ENCODE measurements at regions not wholly inside any gene's neighbourhood (a gene's known extent, or its start where the extent isn't known, plus 50 kb on each side); places are given as distances from the start of the nearest gene placed in this dataset.

DNA sequence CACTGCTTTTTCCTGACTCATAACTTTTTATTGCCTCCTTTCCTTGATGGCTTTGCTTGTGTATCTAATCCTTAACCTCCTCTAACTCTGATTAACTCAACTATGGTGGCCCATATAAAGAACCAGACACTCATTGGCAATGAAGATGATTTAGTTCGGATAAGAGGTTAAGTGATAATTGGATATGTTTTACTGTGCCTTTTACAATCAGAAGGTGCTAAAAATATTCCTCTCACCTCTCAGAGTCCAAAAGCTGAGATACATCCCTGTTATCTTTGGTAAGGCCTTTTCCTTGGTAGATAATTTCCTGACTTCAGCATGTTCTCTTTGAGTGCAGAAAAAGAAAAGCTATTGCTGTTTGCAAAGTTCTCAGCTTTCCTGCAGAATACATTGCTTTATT lies 367.7 kb downstream of the SLC16A7 start:
- peaks cover 5% of the 10 kb centered on the region for H3K9me3 Mint-ChIP-seq
- H3K36me3 Mint-ChIP-seq: no peaks in the 10 kb centered on the region
- DNase-seq (ENCODE audit: low spot score in 2 of 2, unreplicated experiment in 2 of 2): no peak
- TF ChIP-seq, protein P1, sequence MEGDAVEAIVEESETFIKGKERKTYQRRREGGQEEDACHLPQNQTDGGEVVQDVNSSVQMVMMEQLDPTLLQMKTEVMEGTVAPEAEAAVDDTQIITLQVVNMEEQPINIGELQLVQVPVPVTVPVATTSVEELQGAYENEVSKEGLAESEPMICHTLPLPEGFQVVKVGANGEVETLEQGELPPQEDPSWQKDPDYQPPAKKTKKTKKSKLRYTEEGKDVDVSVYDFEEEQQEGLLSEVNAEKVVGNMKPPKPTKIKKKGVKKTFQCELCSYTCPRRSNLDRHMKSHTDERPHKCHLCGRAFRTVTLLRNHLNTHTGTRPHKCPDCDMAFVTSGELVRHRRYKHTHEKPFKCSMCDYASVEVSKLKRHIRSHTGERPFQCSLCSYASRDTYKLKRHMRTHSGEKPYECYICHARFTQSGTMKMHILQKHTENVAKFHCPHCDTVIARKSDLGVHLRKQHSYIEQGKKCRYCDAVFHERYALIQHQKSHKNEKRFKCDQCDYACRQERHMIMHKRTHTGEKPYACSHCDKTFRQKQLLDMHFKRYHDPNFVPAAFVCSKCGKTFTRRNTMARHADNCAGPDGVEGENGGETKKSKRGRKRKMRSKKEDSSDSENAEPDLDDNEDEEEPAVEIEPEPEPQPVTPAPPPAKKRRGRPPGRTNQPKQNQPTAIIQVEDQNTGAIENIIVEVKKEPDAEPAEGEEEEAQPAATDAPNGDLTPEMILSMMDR (IDR thresholded peaks at IDR 0.05; ENCODE audit: unreplicated experiment): no peak
- no peak overlapping the region for H3K4me3 Mint-ChIP-seq
- H3K4me1 Mint-ChIP-seq: peaks cover 4% of the 10 kb centered on the region
- H3K27ac Mint-ChIP-seq: no peak overlapping the region
- no peaks in the 10 kb centered on the region for H3K27me3 Mint-ChIP-seq (ENCODE audit: low read depth)

DNA sequence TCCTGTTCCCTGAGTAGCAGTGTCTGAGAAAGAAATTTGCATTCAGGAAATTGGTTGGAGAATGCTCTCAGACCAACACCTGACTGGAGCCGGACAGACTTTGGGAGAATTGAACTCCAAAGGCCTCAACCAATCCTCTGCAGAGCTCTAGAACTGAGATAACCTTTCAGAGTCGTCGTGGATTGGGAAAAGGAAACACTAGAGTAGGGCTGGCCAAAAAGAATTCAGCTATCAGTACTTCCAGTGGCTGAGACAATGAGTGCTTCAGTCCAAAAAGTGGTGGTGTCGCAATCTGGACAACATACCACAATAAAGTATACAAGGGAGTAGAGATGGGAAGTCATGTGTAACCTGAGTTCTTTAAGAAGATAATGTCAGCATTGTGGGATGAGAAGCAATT lies 377.1 kb downstream of the SLC16A7 start:
- Mint-ChIP-seq H3K4me1 (peaks cover 9% of the 10 kb centered on the region), H3K27ac (no peak overlapping the region), H3K36me3 (no peaks in the 10 kb centered on the region), H3K27me3 (ENCODE audit: low read depth) (peaks cover under 1% of the 10 kb centered on the region), H3K9me3 (peaks cover 5% of the 10 kb centered on the region), H3K4me3 (no peak overlapping the region)
- DNase-seq (ENCODE audit: low spot score in 2 of 2, unreplicated experiment in 2 of 2): no peak
- TF ChIP-seq, protein P1 (IDR thresholded peaks at IDR 0.05; ENCODE audit: unreplicated experiment): no peak

DNA sequence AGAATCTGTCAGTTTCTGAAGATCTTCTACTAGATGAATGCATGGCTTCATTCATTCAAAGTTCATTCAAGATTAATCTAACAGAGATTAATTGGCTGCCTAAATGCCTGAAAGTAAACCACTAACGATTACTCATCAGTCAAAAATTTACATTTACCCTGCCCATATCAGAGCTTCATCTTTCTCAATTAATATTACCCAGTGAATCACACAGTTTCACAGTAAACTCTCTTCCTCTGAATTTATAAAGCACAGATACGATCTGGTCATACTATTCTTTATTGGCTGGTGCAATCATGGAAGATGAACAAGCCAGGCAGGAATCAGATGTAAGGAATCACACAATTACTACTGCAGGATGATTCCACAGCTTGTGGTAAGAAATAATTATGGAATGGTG lies 377.7 kb downstream of the SLC16A7 start:
- H3K27ac Mint-ChIP-seq: no peak overlapping the region
- no peak overlapping the region for H3K4me3 Mint-ChIP-seq
- H3K4me1 Mint-ChIP-seq: peaks cover 9% of the 10 kb centered on the region
- no peak for DNase-seq (ENCODE audit: low spot score in 2 of 2, unreplicated experiment in 2 of 2)
- H3K9me3 Mint-ChIP-seq: peaks cover under 1% of the 10 kb centered on the region
- peaks cover 2% of the 10 kb centered on the region for H3K27me3 Mint-ChIP-seq (ENCODE audit: low read depth)
- TF ChIP-seq, protein P1 (IDR thresholded peaks at IDR 0.05; ENCODE audit: unreplicated experiment): no peak
- no peaks in the 10 kb centered on the region for H3K36me3 Mint-ChIP-seq

DNA sequence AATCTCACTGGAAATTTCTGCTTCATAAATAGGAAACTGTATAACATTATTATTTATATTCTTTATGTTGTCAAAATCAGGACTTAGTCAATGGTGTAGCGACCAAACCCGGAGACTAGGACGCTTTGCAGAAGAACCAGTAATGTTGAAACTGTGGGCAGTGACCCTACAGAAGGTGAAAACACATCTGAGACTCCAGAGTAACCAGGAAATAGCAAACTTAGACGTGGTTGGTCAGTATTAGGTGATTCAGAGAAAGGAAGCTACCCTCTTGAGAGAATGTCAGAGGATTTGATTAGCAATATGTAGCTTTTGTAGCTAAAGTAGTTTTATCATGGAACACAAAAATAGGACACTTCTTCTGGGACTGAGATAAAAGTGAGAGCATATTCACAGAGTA lies 381.9 kb downstream of the SLC16A7 start:
- TF ChIP-seq, protein P1 (IDR thresholded peaks at IDR 0.05; ENCODE audit: unreplicated experiment): no peak
- H3K4me3 Mint-ChIP-seq: no peak overlapping the region
- H3K36me3 Mint-ChIP-seq: no peaks in the 10 kb centered on the region
- no peak overlapping the region for H3K27ac Mint-ChIP-seq
- DNase-seq (ENCODE audit: low spot score in 2 of 2, unreplicated experiment in 2 of 2): no peak
- peaks cover 2% of the 10 kb centered on the region for H3K27me3 Mint-ChIP-seq (ENCODE audit: low read depth)
- H3K9me3 Mint-ChIP-seq: no peaks in the 10 kb centered on the region
- peaks cover 11% of the 10 kb centered on the region for H3K4me1 Mint-ChIP-seq

DNA sequence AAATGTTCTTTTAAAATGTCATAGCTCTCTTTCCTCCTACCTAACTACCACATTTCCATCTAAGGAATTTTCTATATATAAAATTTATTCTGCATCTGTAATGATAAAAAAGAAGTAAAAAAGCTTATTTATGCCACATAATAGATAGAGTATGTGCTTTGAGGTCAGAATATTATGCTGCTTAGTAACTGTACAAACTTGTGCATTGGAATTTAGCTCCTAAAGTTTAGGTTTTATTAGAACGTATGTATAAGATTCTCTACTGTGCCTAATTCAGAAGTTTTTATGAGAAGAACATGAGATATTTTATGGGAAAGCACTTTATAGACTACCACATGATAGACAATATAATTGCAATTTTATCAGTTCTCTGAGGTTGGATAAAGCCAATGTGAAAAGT lies 384.6 kb downstream of the SLC16A7 start:
- Mint-ChIP-seq H3K4me3 (no peak overlapping the region), H3K4me1 (peaks cover 2% of the 10 kb centered on the region), H3K27ac (no peak overlapping the region), H3K9me3 (peaks cover 6% of the 10 kb centered on the region), H3K27me3 (ENCODE audit: low read depth) (peaks cover 2% of the 10 kb centered on the region), H3K36me3 (no peaks in the 10 kb centered on the region)
- DNase-seq (ENCODE audit: low spot score in 2 of 2, unreplicated experiment in 2 of 2): no peak
- TF ChIP-seq, protein P1 (IDR thresholded peaks at IDR 0.05; ENCODE audit: unreplicated experiment): no peak

- Mint-ChIP-seq H3K36me3 (no peaks in the 10 kb centered on the region), H3K4me1 (no peaks in the 10 kb centered on the region), H3K27me3 (ENCODE audit: low read depth) (no peaks in the 10 kb centered on the region), H3K4me3 (no peak overlapping the region), H3K27ac (no peak overlapping the region), H3K9me3 (peaks cover 16% of the 10 kb centered on the region)
- DNase-seq (ENCODE audit: low spot score in 2 of 2, unreplicated experiment in 2 of 2): no peak
- TF ChIP-seq, protein P1 (IDR thresholded peaks at IDR 0.05; ENCODE audit: unreplicated experiment): no peak
These were observed 403.5 kb downstream of the SLC16A7 start for GRCh38 chr12:59999291-59999690.
